ENCODE measurements at regions not wholly inside any gene's neighbourhood (a gene's known extent, or its start where the extent isn't known, plus 50 kb on each side); places are given as distances from the start of the nearest gene placed in this dataset.

DNA sequence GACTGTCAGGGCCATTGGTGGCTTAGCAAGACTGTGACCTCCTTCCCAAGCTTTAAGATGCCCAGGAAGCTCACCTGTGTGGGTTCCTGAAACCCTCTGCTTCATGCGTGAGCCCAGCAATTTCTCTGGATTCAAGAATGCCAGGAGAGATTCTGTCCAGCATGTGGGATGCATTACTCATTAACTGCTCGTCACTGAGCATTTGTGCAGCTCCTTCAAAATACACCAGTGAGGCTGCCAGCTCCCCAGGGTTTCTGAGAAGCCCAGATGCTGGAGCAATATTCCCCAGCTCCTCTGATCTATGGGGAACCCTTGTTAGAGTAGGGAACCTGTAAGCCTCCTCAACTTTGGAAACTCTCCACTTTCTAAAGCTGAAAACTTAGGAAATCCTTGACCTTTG, 126.5 kb downstream of the CHST1 start:
- no peak for DNase-seq
- Histone ChIP-seq H3K9me3 (no peaks in the 10 kb centered on the region), H3K27me3 (no peaks in the 10 kb centered on the region), H3K4me3 (no peak overlapping the region), H3K4me1 (ENCODE audit: insufficient read depth) (no peaks in the 10 kb centered on the region), H3K36me3 (no peaks in the 10 kb centered on the region), H3K27ac (no peak overlapping the region)
- intact Hi-C loops (cut with DNase I): no loop called here
- WGBS, 3 donors: 38 to 49% (median 45%) methylated on average over 2 of the region's 2 CpGs
- TF ChIP-seq EP300 (IDR thresholded peaks at IDR 0.05): no peak
- TF ChIP-seq, protein P1, sequence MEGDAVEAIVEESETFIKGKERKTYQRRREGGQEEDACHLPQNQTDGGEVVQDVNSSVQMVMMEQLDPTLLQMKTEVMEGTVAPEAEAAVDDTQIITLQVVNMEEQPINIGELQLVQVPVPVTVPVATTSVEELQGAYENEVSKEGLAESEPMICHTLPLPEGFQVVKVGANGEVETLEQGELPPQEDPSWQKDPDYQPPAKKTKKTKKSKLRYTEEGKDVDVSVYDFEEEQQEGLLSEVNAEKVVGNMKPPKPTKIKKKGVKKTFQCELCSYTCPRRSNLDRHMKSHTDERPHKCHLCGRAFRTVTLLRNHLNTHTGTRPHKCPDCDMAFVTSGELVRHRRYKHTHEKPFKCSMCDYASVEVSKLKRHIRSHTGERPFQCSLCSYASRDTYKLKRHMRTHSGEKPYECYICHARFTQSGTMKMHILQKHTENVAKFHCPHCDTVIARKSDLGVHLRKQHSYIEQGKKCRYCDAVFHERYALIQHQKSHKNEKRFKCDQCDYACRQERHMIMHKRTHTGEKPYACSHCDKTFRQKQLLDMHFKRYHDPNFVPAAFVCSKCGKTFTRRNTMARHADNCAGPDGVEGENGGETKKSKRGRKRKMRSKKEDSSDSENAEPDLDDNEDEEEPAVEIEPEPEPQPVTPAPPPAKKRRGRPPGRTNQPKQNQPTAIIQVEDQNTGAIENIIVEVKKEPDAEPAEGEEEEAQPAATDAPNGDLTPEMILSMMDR (IDR thresholded peaks at IDR 0.05): no peak
- TF ChIP-seq POLR2A (IDR thresholded peaks at IDR 0.05): no peak

DNA sequence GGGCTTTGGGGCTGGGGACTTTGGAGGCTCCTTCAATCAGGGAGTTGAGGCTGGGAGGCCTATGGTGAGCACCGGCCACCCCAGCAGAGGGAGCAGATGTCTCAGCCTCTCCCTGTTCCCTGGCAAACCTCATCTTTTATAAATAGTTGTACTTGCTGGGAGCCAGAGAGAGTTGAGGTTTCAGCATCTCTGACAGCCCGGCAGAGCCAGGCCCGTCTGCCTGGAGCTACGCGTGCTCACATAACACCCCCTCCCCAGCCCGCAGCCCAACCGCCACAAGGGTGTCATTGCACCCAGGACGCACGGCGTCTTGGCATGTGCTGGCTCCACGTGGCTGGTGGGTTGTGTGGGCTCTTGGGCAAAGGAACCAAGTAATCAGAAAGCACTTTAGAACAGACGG, 127.1 kb downstream of the CHST1 start:
- Histone ChIP-seq H3K4me1 (ENCODE audit: insufficient read depth) (no peaks in the 10 kb centered on the region), H3K9me3 (no peaks in the 10 kb centered on the region), H3K27me3 (no peaks in the 10 kb centered on the region), H3K4me3 (no peak overlapping the region), H3K36me3 (no peaks in the 10 kb centered on the region), H3K27ac (no peak overlapping the region)
- TF ChIP-seq, protein P1 (IDR thresholded peaks at IDR 0.05): no peak
- TF ChIP-seq POLR2A (IDR thresholded peaks at IDR 0.05) (no peak), EP300 (IDR thresholded peaks at IDR 0.05) (no peak)
- DNase-seq: no peak
- 35 to 58% (median 45%) methylated on average over 12 of the region's 12 CpGs for WGBS, 3 donors
- intact Hi-C loops (cut with DNase I): no loop called here

DNA sequence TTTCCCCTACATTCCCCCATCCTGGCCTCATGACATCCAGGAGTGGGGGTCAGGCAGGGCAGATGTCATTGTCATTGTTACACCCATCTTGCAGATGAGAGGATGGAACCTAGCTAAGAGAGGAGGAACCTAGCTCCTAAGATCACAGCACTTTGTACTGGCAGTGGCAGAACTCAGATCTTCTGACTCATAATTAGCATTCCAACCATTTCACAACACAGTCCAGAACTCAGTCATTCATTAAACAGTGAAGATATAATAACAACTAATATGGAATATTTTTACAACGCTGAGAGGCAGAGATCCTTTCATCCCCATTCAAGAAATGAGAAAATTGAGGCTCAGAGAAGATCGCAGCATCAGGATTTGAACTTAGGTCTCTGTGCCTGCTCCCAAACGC, 127.8 kb downstream of the CHST1 start:
- H3K4me1 ChIP-seq (ENCODE audit: insufficient read depth): no peaks in the 10 kb centered on the region
- no peak for DNase-seq
- no peak for TF ChIP-seq EP300 (IDR thresholded peaks at IDR 0.05)
- TF ChIP-seq POLR2A (IDR thresholded peaks at IDR 0.05): no peak
- TF ChIP-seq, protein P1 (IDR thresholded peaks at IDR 0.05): no peak
- no peak overlapping the region for H3K4me3 ChIP-seq
- no peaks in the 10 kb centered on the region for H3K36me3 ChIP-seq
- intact Hi-C loops (cut with DNase I): no loop called here
- no peaks in the 10 kb centered on the region for H3K27me3 ChIP-seq
- H3K9me3 ChIP-seq: no peaks in the 10 kb centered on the region
- WGBS, 3 donors: 41 to 66% (median 48%) methylated on average over 3 of the region's 3 CpGs
- H3K27ac ChIP-seq: no peak overlapping the region

DNA sequence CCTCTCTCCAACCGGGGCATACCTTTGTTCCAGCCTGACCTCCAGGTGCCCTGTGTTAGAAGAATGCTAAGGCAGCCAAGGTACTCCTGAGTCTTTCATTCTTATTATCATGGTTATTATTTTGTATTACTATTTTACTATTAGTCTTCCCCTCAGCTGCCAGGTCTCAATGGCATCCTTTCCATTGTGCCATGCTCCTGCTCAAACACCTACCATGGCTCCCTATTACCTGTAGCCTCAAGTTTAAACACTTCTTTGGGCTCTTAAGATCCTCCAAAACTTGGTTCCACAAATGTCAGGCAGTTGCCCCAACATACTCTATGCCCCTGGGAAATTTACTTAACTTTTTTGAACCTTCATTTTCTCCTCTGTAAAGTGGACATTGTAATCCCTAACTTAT, 130.4 kb downstream of the CHST1 start:
- no peak for DNase-seq
- intact Hi-C loops (cut with DNase I): no loop called here
- Histone ChIP-seq H3K27ac (no peak overlapping the region), H3K27me3 (no peaks in the 10 kb centered on the region), H3K36me3 (no peaks in the 10 kb centered on the region), H3K4me1 (ENCODE audit: insufficient read depth) (no peaks in the 10 kb centered on the region), H3K4me3 (no peak overlapping the region), H3K9me3 (no peaks in the 10 kb centered on the region)
- no peak for TF ChIP-seq EP300 (IDR thresholded peaks at IDR 0.05)
- TF ChIP-seq, protein P1 (IDR thresholded peaks at IDR 0.05): no peak
- TF ChIP-seq POLR2A (IDR thresholded peaks at IDR 0.05): no peak
- WGBS, 3 donors: 53 to 68% (median 61%) methylated on average over 1 of the region's 1 CpG

DNA sequence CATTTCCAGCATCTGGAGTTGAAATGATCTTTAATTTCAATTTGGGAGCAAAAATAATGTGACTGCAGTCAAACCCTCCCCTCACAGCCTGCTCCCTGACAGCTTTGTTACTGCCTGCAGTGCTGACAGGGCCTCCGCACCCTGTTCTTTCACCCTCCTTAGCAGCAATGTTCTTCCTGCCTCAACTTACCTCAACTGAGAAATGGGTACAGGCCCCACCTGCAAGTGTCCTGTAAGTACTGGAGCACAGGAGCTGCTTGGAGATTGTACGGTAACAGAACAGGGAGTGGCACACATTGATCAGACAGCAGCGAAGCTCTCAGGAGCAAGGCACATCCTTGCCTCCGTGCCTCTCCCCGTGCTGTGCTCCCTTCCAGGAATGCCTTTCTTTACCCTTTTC, 131.3 kb downstream of the CHST1 start:
- Histone ChIP-seq H3K27me3 (no peaks in the 10 kb centered on the region), H3K36me3 (no peaks in the 10 kb centered on the region), H3K27ac (no peak overlapping the region), H3K9me3 (no peaks in the 10 kb centered on the region), H3K4me3 (no peak overlapping the region), H3K4me1 (ENCODE audit: insufficient read depth) (no peaks in the 10 kb centered on the region)
- WGBS, 3 donors: 90 to 91% (median 91%) methylated on average over 5 of the region's 5 CpGs
- intact Hi-C loops (cut with DNase I): no loop called here
- no peak for DNase-seq
- TF ChIP-seq, protein P1 (IDR thresholded peaks at IDR 0.05): no peak
- no peak for TF ChIP-seq POLR2A (IDR thresholded peaks at IDR 0.05)
